ENCODE measurements at regions not wholly inside any gene's neighbourhood (a gene's known extent, or its start where the extent isn't known, plus 50 kb on each side); places are given as distances from the start of the nearest gene placed in this dataset.

GRCh38 chr6:126526547-126526946 is 186.6 kb downstream of the CENPW start:
- TF ChIP-seq CTCF (IDR thresholded peaks at IDR 0.05) (no peak), POLR2A (IDR thresholded peaks at IDR 0.05) (no peak)
